ENCODE measurements at regions not wholly inside any gene's neighbourhood (a gene's known extent, or its start where the extent isn't known, plus 50 kb on each side); places are given as distances from the start of the nearest gene placed in this dataset.

DNA sequence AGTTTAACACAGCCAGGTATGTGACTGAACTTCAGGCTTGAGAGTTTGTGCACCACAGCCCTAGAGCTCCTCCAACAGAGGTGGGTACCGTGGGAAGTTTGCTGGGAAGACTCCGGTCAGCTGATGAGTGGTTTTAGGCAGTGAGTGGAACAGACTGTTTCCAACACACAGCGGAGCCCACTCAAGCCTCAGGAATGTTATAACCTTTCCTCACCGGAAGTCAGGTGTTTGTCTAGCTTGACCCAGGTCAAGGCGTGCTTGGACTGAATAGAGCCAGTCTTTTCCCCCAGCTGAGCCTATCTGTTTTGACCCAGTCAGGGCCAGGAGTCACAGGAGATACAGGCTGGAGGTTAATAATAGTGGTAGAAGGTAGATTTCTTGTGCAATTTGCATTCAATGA, 138.4 kb upstream of the PARP11 start:
- H3K36me3 ChIP-seq (ENCODE audit: insufficient read depth, low read length), result no peaks in the 10 kb centered on the region
- H3K9ac ChIP-seq (ENCODE audit: low read length), result no peak overlapping the region
- H3K9me2 ChIP-seq (ENCODE audit: low read depth, low read length), result no peaks in the 10 kb centered on the region
- H3K4me1 ChIP-seq (ENCODE audit: insufficient read depth, low read length, severe bottlenecking), result no peaks in the 10 kb centered on the region
- H3K27me3 ChIP-seq (ENCODE audit: insufficient read depth, low read length), result no peaks in the 10 kb centered on the region
- TF ChIP-seq, protein P1, sequence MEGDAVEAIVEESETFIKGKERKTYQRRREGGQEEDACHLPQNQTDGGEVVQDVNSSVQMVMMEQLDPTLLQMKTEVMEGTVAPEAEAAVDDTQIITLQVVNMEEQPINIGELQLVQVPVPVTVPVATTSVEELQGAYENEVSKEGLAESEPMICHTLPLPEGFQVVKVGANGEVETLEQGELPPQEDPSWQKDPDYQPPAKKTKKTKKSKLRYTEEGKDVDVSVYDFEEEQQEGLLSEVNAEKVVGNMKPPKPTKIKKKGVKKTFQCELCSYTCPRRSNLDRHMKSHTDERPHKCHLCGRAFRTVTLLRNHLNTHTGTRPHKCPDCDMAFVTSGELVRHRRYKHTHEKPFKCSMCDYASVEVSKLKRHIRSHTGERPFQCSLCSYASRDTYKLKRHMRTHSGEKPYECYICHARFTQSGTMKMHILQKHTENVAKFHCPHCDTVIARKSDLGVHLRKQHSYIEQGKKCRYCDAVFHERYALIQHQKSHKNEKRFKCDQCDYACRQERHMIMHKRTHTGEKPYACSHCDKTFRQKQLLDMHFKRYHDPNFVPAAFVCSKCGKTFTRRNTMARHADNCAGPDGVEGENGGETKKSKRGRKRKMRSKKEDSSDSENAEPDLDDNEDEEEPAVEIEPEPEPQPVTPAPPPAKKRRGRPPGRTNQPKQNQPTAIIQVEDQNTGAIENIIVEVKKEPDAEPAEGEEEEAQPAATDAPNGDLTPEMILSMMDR (IDR thresholded peaks at IDR 0.05; ENCODE audit: low read length), result no peak
- TF ChIP-seq EZH2 (IDR thresholded peaks at IDR 0.05; ENCODE audit: borderline replicate concordance, low read length), result no peak
- H3K79me2 ChIP-seq (ENCODE audit: insufficient read depth, low read length), result no peaks in the 10 kb centered on the region
- no peak overlapping the region for H3K27ac ChIP-seq (ENCODE audit: low read depth, low read length, poor library complexity, severe bottlenecking)
- no peaks in the 10 kb centered on the region for H3K9me3 ChIP-seq (ENCODE audit: low read length)
- no peak overlapping the region for H3K4me2 ChIP-seq (ENCODE audit: low read length)
- no peaks in the 10 kb centered on the region for H3F3A ChIP-seq (ENCODE audit: insufficient read depth, low read length)
- no peak overlapping the region for H3K4me3 ChIP-seq (ENCODE audit: low read depth, low read length, poor library complexity, severe bottlenecking)
- no peaks in the 10 kb centered on the region for H4K20me1 ChIP-seq (ENCODE audit: insufficient read depth, low read length)
- no peak overlapping the region for H2AFZ ChIP-seq (ENCODE audit: low read length)

DNA sequence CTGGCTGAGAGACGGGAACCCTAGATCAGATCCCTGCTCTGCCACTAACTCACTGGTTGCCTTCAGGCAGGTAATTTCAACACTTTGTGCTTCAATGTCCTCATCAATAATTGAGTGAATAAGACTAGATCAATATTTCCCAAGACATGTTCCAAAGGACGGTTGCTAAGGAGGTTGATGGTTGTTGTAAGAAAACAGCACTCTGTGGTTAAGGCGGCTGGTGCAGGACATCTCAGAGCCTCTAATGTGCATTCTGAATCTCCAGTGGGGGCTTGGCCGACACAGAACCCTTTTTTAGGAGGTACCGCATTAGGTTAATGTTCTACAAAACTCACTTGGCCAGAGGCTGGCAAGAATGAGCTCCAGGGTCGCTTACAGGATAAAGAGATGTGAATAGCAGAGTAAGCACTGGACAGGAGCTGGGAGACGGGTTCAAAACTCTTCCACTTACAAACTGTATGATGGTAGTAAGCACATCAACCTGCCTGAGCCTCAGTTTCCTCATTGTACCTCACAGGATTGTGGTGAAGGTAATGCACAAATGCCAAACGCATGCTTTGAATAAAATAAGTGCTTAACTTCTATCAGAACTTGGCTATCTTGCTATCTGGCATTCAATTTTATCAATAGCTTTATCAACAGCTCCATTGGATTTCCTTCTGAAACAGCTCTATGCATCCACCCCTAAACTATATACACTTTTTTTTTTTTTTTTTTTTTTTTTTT, 136.9 kb upstream of the PARP11 start:
- TF ChIP-seq EZH2 (IDR thresholded peaks at IDR 0.05; ENCODE audit: borderline replicate concordance, low read length), result no peak
- TF ChIP-seq, protein P1 (IDR thresholded peaks at IDR 0.05; ENCODE audit: low read length), result no peak
- no peak overlapping the region for H3K4me3 ChIP-seq (ENCODE audit: low read depth, low read length, poor library complexity, severe bottlenecking)
- H3F3A ChIP-seq (ENCODE audit: insufficient read depth, low read length), result no peaks in the 10 kb centered on the region
- no peaks in the 10 kb centered on the region for H3K9me3 ChIP-seq (ENCODE audit: low read length)
- H3K9me2 ChIP-seq (ENCODE audit: low read depth, low read length), result no peaks in the 10 kb centered on the region
- no peaks in the 10 kb centered on the region for H3K36me3 ChIP-seq (ENCODE audit: insufficient read depth, low read length)
- no peaks in the 10 kb centered on the region for H4K20me1 ChIP-seq (ENCODE audit: insufficient read depth, low read length)
- no peaks in the 10 kb centered on the region for H3K4me1 ChIP-seq (ENCODE audit: insufficient read depth, low read length, severe bottlenecking)
- H2AFZ ChIP-seq (ENCODE audit: low read length), result no peak overlapping the region
- no peak overlapping the region for H3K9ac ChIP-seq (ENCODE audit: low read length)
- H3K27me3 ChIP-seq (ENCODE audit: insufficient read depth, low read length), result no peaks in the 10 kb centered on the region
- H3K27ac ChIP-seq (ENCODE audit: low read depth, low read length, poor library complexity, severe bottlenecking), result no peak overlapping the region
- H3K4me2 ChIP-seq (ENCODE audit: low read length), result no peak overlapping the region
- H3K79me2 ChIP-seq (ENCODE audit: insufficient read depth, low read length), result no peaks in the 10 kb centered on the region

DNA sequence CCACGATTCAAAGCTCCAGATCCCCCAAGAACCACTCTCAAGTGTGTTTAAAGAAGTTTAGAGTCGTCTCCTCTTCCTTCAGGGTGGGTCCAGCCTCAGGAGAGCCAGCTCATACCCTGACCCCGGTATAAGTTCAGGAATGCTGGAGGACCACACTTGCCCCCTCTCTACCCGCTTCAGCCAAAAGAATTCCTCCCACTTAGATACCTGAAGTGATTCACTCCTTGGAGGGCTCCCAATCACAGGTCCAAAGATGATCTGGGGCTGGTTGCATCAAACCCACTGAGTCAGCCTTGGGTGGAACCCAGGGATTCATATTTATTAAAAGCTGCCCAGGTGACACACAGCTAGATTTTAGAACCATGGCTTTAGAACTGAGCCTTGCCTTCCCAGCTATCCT, 133.5 kb upstream of the PARP11 start:
- H3K4me3 ChIP-seq (ENCODE audit: low read depth, low read length, poor library complexity, severe bottlenecking), result no peak overlapping the region
- H3K9me2 ChIP-seq (ENCODE audit: low read depth, low read length), result no peaks in the 10 kb centered on the region
- no peaks in the 10 kb centered on the region for H4K20me1 ChIP-seq (ENCODE audit: insufficient read depth, low read length)
- no peak overlapping the region for H3K9ac ChIP-seq (ENCODE audit: low read length)
- TF ChIP-seq, protein P1 (IDR thresholded peaks at IDR 0.05; ENCODE audit: low read length), result no peak
- TF ChIP-seq EZH2 (IDR thresholded peaks at IDR 0.05; ENCODE audit: borderline replicate concordance, low read length), result no peak
- no peak overlapping the region for H2AFZ ChIP-seq (ENCODE audit: low read length)
- no peaks in the 10 kb centered on the region for H3F3A ChIP-seq (ENCODE audit: insufficient read depth, low read length)
- H3K27me3 ChIP-seq (ENCODE audit: insufficient read depth, low read length), result no peaks in the 10 kb centered on the region; the same call in 1 of the 2 replicates
- no peaks in the 10 kb centered on the region for H3K4me1 ChIP-seq (ENCODE audit: insufficient read depth, low read length, severe bottlenecking)
- H3K4me2 ChIP-seq (ENCODE audit: low read length), result no peak overlapping the region
- H3K27ac ChIP-seq (ENCODE audit: low read depth, low read length, poor library complexity, severe bottlenecking), result no peak overlapping the region
- no peaks in the 10 kb centered on the region for H3K36me3 ChIP-seq (ENCODE audit: insufficient read depth, low read length)
- no peaks in the 10 kb centered on the region for H3K79me2 ChIP-seq (ENCODE audit: insufficient read depth, low read length)
- no peaks in the 10 kb centered on the region for H3K9me3 ChIP-seq (ENCODE audit: low read length)

All from OCI-LY1 (cell line).